ENCODE measurements at regions not wholly inside any gene's neighbourhood (a gene's known extent, or its start where the extent isn't known, plus 50 kb on each side); places are given as distances from the start of the nearest gene placed in this dataset.

DNA sequence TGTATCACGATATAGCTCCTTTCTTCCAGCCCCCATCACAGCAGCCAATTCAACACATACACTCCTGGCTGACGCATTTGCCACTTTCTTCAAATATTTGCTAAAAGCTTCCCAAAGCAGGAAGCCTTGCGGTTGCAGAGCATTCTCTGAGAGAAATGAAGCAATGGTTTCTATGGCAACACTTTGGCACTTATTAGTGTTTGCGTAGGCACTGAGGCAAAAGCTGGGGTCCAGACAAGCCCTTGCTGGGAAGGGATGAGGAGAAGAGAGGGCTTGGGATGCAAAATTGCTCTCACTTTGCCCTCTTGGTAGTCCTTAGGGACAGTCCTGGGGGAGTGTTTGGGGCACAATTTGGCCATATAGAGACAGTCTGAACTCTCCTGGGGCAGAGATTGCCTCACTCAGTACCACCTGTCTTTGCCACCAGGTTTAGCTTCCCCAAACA, 55.0 kb upstream of the PAK3 start:
- intact Hi-C loops (cut with micrococcal nuclease) = no loop called here
- no peaks in the 10 kb centered on the region for H4K20me1 ChIP-seq (replicated peaks; ENCODE audit: control insufficient read depth, extremely low read depth, insufficient read depth, low read length)
- dilution Hi-C loops (cut with MboI; ENCODE audit: extremely low pct_ligation_motif_present, low sequenced_read_pairs) = no loop called here
- FAIRE-seq (no peak), DNase-seq (ENCODE audit: low read depth, low spot score) (no peak)
- no peak overlapping the region for H3K4me2 ChIP-seq (ENCODE audit: insufficient read depth, low read length)
- no peaks in the 10 kb centered on the region for H3K9me3 ChIP-seq (replicated peaks; ENCODE audit: control insufficient read depth, insufficient read depth, low read length)
- no peak overlapping the region for H2AFZ ChIP-seq (ENCODE audit: low read depth, low read length)
- ChIA-PET POLR2A (no interaction called here), CTCF (no interaction called here)
- H3K4me1 ChIP-seq (ENCODE audit: control insufficient read depth, extremely low read depth, insufficient read depth, low read length) = no peaks in the 10 kb centered on the region
- H3K27ac ChIP-seq (ENCODE audit: insufficient read depth, low read depth, low read length) = no peak overlapping the region
- no peaks in the 10 kb centered on the region for H3K9me1 ChIP-seq (replicated peaks; ENCODE audit: control insufficient read depth, extremely low read depth, insufficient read depth, low read length)
- no peak overlapping the region for H3K9ac ChIP-seq (replicated peaks; ENCODE audit: extremely low read depth, insufficient read depth, low read length)
- no peaks in the 10 kb centered on the region for H3K79me2 ChIP-seq (ENCODE audit: control insufficient read depth, insufficient read depth, low read length)
- no TSS peak for BruUV-seq (replicated peaks)
- no peaks in the 10 kb centered on the region for H3K27me3 ChIP-seq (ENCODE audit: control insufficient read depth in 2 of 2, insufficient read depth in 2 of 2, low read length in 2 of 2)
- no peak overlapping the region for H3K4me3 ChIP-seq (replicated peaks in 1 of 3; ENCODE audit: insufficient read depth in 1 of 3, low read depth in 1 of 3, low read length in 3 of 3)
- TF ChIP-seq GATA2 (IDR thresholded peaks at IDR 0.05; ENCODE audit: insufficient read depth, insufficient read length, low read depth, low read length) (no peak), JUN (IDR thresholded peaks at IDR 0.05; ENCODE audit: borderline replicate concordance, insufficient read depth, insufficient read length, low read depth) (no peak), EZH2 (IDR thresholded peaks at IDR 0.05; ENCODE audit: borderline replicate concordance, low read depth, low read length, severe bottlenecking) (no peak), MYC (IDR thresholded peaks at IDR 0.05; ENCODE audit: low read depth, low read length) (no peak), POLR2A (IDR thresholded peaks at IDR 0.05; ENCODE audit: low read depth, low read length) (no peak), FOS (IDR thresholded peaks at IDR 0.05; ENCODE audit: borderline replicate concordance, insufficient read depth, low read length) (no peak), POLR2AphosphoS5 (IDR thresholded peaks at IDR 0.05; ENCODE audit: insufficient read depth, low read depth, low read length) (no peak)
- TF ChIP-seq, protein P1, sequence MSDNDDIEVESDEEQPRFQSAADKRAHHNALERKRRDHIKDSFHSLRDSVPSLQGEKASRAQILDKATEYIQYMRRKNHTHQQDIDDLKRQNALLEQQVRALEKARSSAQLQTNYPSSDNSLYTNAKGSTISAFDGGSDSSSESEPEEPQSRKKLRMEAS (IDR thresholded peaks at IDR 0.05; ENCODE audit: insufficient read depth, insufficient read length) = no peak
- TF ChIP-seq, protein P2, sequence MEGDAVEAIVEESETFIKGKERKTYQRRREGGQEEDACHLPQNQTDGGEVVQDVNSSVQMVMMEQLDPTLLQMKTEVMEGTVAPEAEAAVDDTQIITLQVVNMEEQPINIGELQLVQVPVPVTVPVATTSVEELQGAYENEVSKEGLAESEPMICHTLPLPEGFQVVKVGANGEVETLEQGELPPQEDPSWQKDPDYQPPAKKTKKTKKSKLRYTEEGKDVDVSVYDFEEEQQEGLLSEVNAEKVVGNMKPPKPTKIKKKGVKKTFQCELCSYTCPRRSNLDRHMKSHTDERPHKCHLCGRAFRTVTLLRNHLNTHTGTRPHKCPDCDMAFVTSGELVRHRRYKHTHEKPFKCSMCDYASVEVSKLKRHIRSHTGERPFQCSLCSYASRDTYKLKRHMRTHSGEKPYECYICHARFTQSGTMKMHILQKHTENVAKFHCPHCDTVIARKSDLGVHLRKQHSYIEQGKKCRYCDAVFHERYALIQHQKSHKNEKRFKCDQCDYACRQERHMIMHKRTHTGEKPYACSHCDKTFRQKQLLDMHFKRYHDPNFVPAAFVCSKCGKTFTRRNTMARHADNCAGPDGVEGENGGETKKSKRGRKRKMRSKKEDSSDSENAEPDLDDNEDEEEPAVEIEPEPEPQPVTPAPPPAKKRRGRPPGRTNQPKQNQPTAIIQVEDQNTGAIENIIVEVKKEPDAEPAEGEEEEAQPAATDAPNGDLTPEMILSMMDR (IDR thresholded peaks at IDR 0.05; ENCODE audit: extremely low read depth in 1 of 2, insufficient read depth in 1 of 2, low read depth in 1 of 2, low read length in 2 of 2) = no peak
- H3K36me3 ChIP-seq (ENCODE audit: control insufficient read depth in 2 of 2, extremely low read depth in 1 of 2, insufficient read depth in 2 of 2, low read length in 2 of 2) = no peaks in the 10 kb centered on the region

Data from endothelial cell of umbilical vein (primary cell).